Right atrium auricular region (tissue), 2 donors: ENCODE measurements at regions not wholly inside any gene's neighbourhood (a gene's known extent, or its start where the extent isn't known, plus 50 kb on each side); places are given as distances from the start of the nearest gene placed in this dataset.

ENCODE experiments used
- DNase-seq: peaks from one replicate; pipeline ENCODE4 v3.0.0-alpha.2; 2019; ENCODE audit warnings: low spot score
- H3K27ac ChIP-seq, 2 donors: fragments of 200-600 bp; sonication (generic); 1 replicate in 1 of 2; 2 replicates in 1 of 2; pipeline ENCODE4 v1.5.1; 2016 to 2019
- H3K27me3 ChIP-seq, 2 donors: fragments of 200-600 bp; sonication (generic); one replicate each; pipeline versions ENCODE4 v1.5.1 to v1.6.0; 2017 to 2019
- H3K36me3 ChIP-seq: fragments of 200-600 bp; sonication (generic); one replicate; pipeline ENCODE4 v1.5.1; 2016
- H3K4me1 ChIP-seq, 2 donors: fragments of 200-600 bp; sonication (generic); one replicate each; pipeline versions ENCODE4 v1.5.1 to v1.6.0; 2017 to 2019
- H3K4me3 ChIP-seq, 2 donors: fragments of 200-600 bp; sonication (generic); 1 replicate in 1 of 2; 2 replicates in 1 of 2; pipeline ENCODE4 v1.5.1; 2017 to 2019; ENCODE audit warnings: mild to moderate bottlenecking in 1 of 2, moderate library complexity in 1 of 2
- H3K9me3 ChIP-seq, 2 donors: fragments of 200-600 bp; sonication (generic); one replicate each; pipeline ENCODE4 v1.5.1; 2019
- TF ChIP-seq, protein P1 (sequence below), 2 donors: fragments of 200-600 bp; sonication (generic); IDR thresholded peaks; one replicate each; pipeline ENCODE4 v1.5.1; 2019; ENCODE audit warnings: antibody characterized with exemption in 2 of 2

DNA sequence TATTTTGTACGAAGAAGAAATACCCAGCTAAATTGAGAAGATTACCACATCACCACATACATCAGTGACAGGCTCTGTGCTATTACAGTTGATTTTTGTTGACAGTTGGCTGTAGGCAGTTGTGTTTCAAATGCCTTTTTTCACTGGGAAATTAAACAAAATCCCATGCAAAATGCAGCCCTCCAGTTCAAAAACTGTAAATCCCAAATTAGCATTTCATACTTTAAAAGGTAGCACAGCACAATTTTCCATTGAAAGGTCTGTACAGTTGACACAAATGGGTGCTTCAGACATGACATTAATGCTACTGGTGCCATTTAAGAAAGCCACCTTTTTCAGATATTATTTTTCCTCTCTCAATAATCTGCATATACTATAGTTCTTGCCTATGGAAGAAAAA, 807.2 kb downstream of the BCL11A start:
- Histone ChIP-seq H3K4me3 (no peak overlapping the region), H3K4me1 (no peaks in the 10 kb centered on the region), H3K27me3 (no peaks in the 10 kb centered on the region), H3K9me3 (no peaks in the 10 kb centered on the region), H3K27ac (no peak overlapping the region), H3K36me3 (no peaks in the 10 kb centered on the region)
- DNase-seq: no peak
- TF ChIP-seq, protein P1, sequence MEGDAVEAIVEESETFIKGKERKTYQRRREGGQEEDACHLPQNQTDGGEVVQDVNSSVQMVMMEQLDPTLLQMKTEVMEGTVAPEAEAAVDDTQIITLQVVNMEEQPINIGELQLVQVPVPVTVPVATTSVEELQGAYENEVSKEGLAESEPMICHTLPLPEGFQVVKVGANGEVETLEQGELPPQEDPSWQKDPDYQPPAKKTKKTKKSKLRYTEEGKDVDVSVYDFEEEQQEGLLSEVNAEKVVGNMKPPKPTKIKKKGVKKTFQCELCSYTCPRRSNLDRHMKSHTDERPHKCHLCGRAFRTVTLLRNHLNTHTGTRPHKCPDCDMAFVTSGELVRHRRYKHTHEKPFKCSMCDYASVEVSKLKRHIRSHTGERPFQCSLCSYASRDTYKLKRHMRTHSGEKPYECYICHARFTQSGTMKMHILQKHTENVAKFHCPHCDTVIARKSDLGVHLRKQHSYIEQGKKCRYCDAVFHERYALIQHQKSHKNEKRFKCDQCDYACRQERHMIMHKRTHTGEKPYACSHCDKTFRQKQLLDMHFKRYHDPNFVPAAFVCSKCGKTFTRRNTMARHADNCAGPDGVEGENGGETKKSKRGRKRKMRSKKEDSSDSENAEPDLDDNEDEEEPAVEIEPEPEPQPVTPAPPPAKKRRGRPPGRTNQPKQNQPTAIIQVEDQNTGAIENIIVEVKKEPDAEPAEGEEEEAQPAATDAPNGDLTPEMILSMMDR (IDR thresholded peaks at IDR 0.05): no peak

GRCh38 chr2:59745085-59745484, 808.4 kb downstream of the BCL11A start:
- no peak for DNase-seq
- no peak overlapping the region for H3K27ac ChIP-seq
- H3K9me3 ChIP-seq: no peaks in the 10 kb centered on the region
- H3K27me3 ChIP-seq: no peaks in the 10 kb centered on the region
- H3K4me3 ChIP-seq: no peak overlapping the region
- no peaks in the 10 kb centered on the region for H3K4me1 ChIP-seq
- no peaks in the 10 kb centered on the region for H3K36me3 ChIP-seq
- TF ChIP-seq, protein P1 (IDR thresholded peaks at IDR 0.05): no peak

DNA sequence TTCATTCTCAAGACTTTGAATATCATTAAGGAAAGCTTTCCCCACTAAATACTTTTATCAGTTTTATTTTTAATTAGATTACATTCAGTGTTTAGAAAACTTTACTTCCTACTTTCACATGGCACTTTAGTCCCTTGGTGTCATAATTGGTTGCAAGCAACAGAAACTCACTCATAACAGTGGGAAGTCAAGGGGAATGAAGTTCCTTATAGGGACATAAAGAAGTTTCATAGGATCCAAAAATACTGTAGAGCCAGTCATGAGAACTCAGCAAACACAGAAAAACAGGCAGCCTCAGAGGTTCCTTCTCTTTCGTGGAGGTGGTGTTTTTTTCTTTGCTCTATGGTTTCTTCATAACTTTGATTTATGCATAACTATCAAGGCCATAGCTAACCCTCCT, 809.0 kb downstream of the BCL11A start:
- no peak overlapping the region for H3K4me3 ChIP-seq
- H3K36me3 ChIP-seq: no peaks in the 10 kb centered on the region
- DNase-seq: no peak
- TF ChIP-seq, protein P1 (IDR thresholded peaks at IDR 0.05): no peak
- no peaks in the 10 kb centered on the region for H3K9me3 ChIP-seq
- no peak overlapping the region for H3K27ac ChIP-seq
- no peaks in the 10 kb centered on the region for H3K4me1 ChIP-seq
- H3K27me3 ChIP-seq: no peaks in the 10 kb centered on the region

GRCh38 chr2:59741840-59742239, 811.6 kb downstream of the BCL11A start:
- TF ChIP-seq, protein P1 (IDR thresholded peaks at IDR 0.05): no peak
- Histone ChIP-seq H3K36me3 (no peaks in the 10 kb centered on the region), H3K27me3 (no peaks in the 10 kb centered on the region), H3K4me1 (no peaks in the 10 kb centered on the region), H3K4me3 (no peak overlapping the region), H3K27ac (no peak overlapping the region), H3K9me3 (no peaks in the 10 kb centered on the region)
- no peak for DNase-seq

GRCh38 chr2:59739166-59739565, 814.3 kb downstream of the BCL11A start:
- Histone ChIP-seq H3K9me3 (no peaks in the 10 kb centered on the region), H3K4me3 (no peak overlapping the region), H3K27ac (no peak overlapping the region), H3K36me3 (no peaks in the 10 kb centered on the region), H3K4me1 (no peaks in the 10 kb centered on the region), H3K27me3 (no peaks in the 10 kb centered on the region)
- no peak for DNase-seq
- TF ChIP-seq, protein P1 (IDR thresholded peaks at IDR 0.05): no peak

DNA sequence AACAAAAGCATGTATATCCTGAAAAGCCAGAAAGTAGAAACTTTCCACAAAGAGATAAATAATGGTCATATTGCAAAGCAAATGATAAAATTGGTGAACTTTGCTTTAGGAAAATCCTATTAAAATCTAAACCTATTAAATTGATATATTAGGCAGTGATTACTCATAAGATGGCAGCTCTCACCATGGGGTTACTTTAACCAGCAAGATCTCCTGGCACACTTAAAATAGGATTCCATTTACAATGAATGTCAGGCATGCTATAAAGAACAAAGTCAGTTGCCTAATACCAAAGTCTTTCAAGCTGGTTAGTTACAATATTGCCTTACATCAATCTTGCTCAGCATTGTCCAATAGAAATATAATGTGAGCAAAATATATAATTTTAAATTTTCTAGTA, 816.2 kb downstream of the BCL11A start:
- H3K27me3 ChIP-seq: no peaks in the 10 kb centered on the region
- H3K4me1 ChIP-seq: no peaks in the 10 kb centered on the region
- DNase-seq: no peak
- TF ChIP-seq, protein P1 (IDR thresholded peaks at IDR 0.05): no peak
- no peaks in the 10 kb centered on the region for H3K36me3 ChIP-seq
- no peak overlapping the region for H3K27ac ChIP-seq
- no peaks in the 10 kb centered on the region for H3K9me3 ChIP-seq
- H3K4me3 ChIP-seq: no peak overlapping the region
